SK-N-SH (cell line): ENCODE measurements at regions not wholly inside any gene's neighbourhood (a gene's known extent, or its start where the extent isn't known, plus 50 kb on each side); places are given as distances from the start of the nearest gene placed in this dataset.

ENCODE experiments used
- CTCF ChIA-PET: fragments of 300-600, 350-600 bp; formaldehyde crosslinking; extraction: SDS; loops from one replicate; lab custom pipeline; 2021; lab: Yijun Ruan, JAX
- POLR2A ChIA-PET: fragments of 350-600 bp; sonication (Branson Sonifier 250); formaldehyde crosslinking; extraction: SDS; loops from one replicate; lab custom pipeline; 2020; ENCODE audit warnings: antibody characterized with exemption, inconsistent platforms; lab: Yijun Ruan, JAX
- DNase-seq: peaks from one replicate; pipeline ENCODE4 v3.0.0; 2012
- H2AFZ ChIP-seq: fragments of 200-600 bp; sonication (generic); 2 replicates; pipeline ENCODE4 v1.8.1; 2016; ENCODE audit warnings: antibody characterized with exemption, mild to moderate bottlenecking, low read depth
- H3F3A ChIP-seq: fragments of 200-600 bp; sonication (generic); replicated peaks from 2 replicates; pipeline ENCODE3; 2016; ENCODE audit warnings: antibody characterized with exemption, mild to moderate bottlenecking; ENCODE audit not compliant: insufficient read depth
- H3K27ac ChIP-seq, 2 experiments: fragments of 200-500 bp in 1 of 2; fragments of 200-600 bp in 1 of 2; sonication (Bioruptor generic) in 1 of 2; sonication (generic), shearing (Covaris generic) in 1 of 2; 2 replicates each; pipeline versions ENCODE4 v1.5.1 to v1.6.1; 2014 to 2016; ENCODE audit warnings: low read depth in 2 of 2, inconsistent platforms in 1 of 2, low read length in 1 of 2, mild to moderate bottlenecking in 1 of 2, mixed read lengths in 1 of 2
- H3K27me3 ChIP-seq: fragments of 200-600 bp; sonication (generic), shearing (Covaris generic); 2 replicates; pipeline ENCODE4 v1.6.1; 2016; ENCODE audit warnings: mixed run types; ENCODE audit not compliant: insufficient read depth
- H3K36me3 ChIP-seq, 2 experiments: fragments of 200-500 bp in 1 of 2; fragments of 200-600 bp in 1 of 2; sonication (Bioruptor generic) in 1 of 2; sonication (generic) in 1 of 2; replicated peaks in 1 of 2; 2 replicates each; pipeline versions ENCODE3 to v1.5.1; 2014 to 2016; ENCODE audit warnings: low read length in 1 of 2, mild to moderate bottlenecking in 1 of 2; ENCODE audit not compliant: insufficient read depth in 2 of 2, control insufficient read depth in 1 of 2
- H3K4me1 ChIP-seq, 2 experiments: fragments of 200-500 bp in 1 of 2; fragments of 200-600 bp in 1 of 2; sonication (Bioruptor generic) in 1 of 2; sonication (generic), shearing (Covaris generic) in 1 of 2; 2 replicates each; pipeline versions ENCODE4 v1.5.1 to v1.6.1; 2014 to 2016; ENCODE audit warnings: low read depth in 1 of 2, low read length in 1 of 2, mixed run types in 1 of 2; ENCODE audit not compliant: insufficient read depth in 2 of 2, control insufficient read depth in 1 of 2
- H3K4me2 ChIP-seq: fragments of 200-600 bp; sonication (generic), shearing (Covaris generic); 2 replicates; pipeline ENCODE4 v1.6.1; 2017; ENCODE audit warnings: mixed run types
- H3K4me3 ChIP-seq, 2 experiments: fragments of 200-500 bp in 1 of 2; fragments of 200-600 bp in 1 of 2; sonication (Bioruptor generic) in 1 of 2; sonication (generic), shearing (Covaris generic) in 1 of 2; 2 replicates each; pipeline versions ENCODE4 v1.5.1 to v1.8.1; 2014 to 2016; ENCODE audit warnings: low read depth in 2 of 2, inconsistent platforms in 1 of 2, low read length in 1 of 2, mild to moderate bottlenecking in 1 of 2, mixed read lengths in 1 of 2, moderate library complexity in 1 of 2
- H3K79me2 ChIP-seq: fragments of 200-600 bp; sonication (generic); 2 replicates; pipeline ENCODE4 v1.8.1; 2017; ENCODE audit warnings: mild to moderate bottlenecking; ENCODE audit not compliant: insufficient read depth
- H3K9ac ChIP-seq: fragments of 200-600 bp; sonication (generic); 2 replicates; pipeline ENCODE4 v1.6.1; 2017; ENCODE audit warnings: mixed run types
- H3K9me2 ChIP-seq: fragments of 200-600 bp; sonication (generic); 2 replicates; pipeline ENCODE4 v1.6.1; 2017; ENCODE audit warnings: mixed run types
- H3K9me3 ChIP-seq: fragments of 200-600 bp; sonication (generic); 2 replicates; pipeline ENCODE4 v1.6.1; 2017; ENCODE audit warnings: mixed run types, mild to moderate bottlenecking, moderate library complexity
- H4K20me1 ChIP-seq: fragments of 200-600 bp; sonication (generic); 2 replicates; pipeline ENCODE4 v1.6.1; 2017; ENCODE audit warnings: mild to moderate bottlenecking, mixed run types; ENCODE audit not compliant: insufficient read depth
- ELF1 ChIP-seq: IDR thresholded peaks from 2 replicates; pipeline ENCODE4 v1.4.0; 2012
- FOXM1 ChIP-seq: IDR thresholded peaks from 2 replicates; pipeline ENCODE4 v1.4.0; 2012; ENCODE audit warnings: low read depth, mild to moderate bottlenecking
- GATA2 ChIP-seq: sonication (generic); formaldehyde crosslinking; IDR thresholded peaks from 2 replicates; pipeline ENCODE4 v1.5.0; 2020; ENCODE audit warnings: mild to moderate bottlenecking, missing genetic modification reagents
- RXRA ChIP-seq: IDR thresholded peaks from 2 replicates; pipeline ENCODE4 v1.4.0; 2012; ENCODE audit warnings: low read depth, mild to moderate bottlenecking, borderline replicate concordance
- SIN3A ChIP-seq: IDR thresholded peaks from 2 replicates; pipeline ENCODE4 v1.6.1; 2012; ENCODE audit warnings: low read depth, mild to moderate bottlenecking, low read length, moderate library complexity, borderline replicate concordance
- WGBS: methylation state at CpG from one replicate; pipeline ENCODE4 v1.1.6; 2017; ENCODE audit warnings: low lambda C conversion rate; 5-methylcytosine and 5-hydroxymethylcytosine counted together
- TF ChIP-seq, protein P1 (sequence below): IDR thresholded peaks from 2 replicates; pipeline ENCODE4 v1.6.1; 2012; ENCODE audit warnings: mild to moderate bottlenecking, low read depth, low read length, moderate library complexity
- TF ChIP-seq, protein P2 (sequence below): fragments of 200-600 bp; sonication (generic); IDR thresholded peaks from 2 replicates; pipeline ENCODE4 v1.6.1; 2017; ENCODE audit warnings: antibody characterized with exemption, mild to moderate bottlenecking, moderate library complexity
- TF ChIP-seq, protein P3 (sequence below): IDR thresholded peaks from 2 replicates; pipeline ENCODE4 v1.4.0; 2012; ENCODE audit warnings: low read depth, borderline replicate concordance

DNA sequence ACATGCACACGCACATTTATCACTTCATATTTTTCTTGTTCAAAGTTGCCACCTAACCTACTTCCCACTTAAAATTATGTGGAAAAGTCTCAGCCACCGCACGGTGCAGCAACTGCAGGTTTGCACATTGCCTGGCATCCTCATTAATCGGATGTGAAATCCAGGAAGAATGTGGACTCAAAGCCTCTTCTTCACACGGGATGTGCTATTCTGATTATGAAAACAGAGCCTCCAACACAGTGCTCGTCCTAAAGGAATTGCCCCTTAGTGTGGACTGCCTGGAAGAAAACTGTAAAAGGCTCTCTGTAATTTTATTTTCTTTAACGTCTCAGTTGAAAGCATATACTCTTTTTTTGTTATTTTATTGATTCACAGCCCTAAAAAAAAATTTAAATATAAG, 1303.5 kb downstream of the EFNB2 start:
- H3K9me3 ChIP-seq, result no peaks in the 10 kb centered on the region
- no peak overlapping the region for H3K27ac ChIP-seq
- no peak for DNase-seq
- H3K4me2 ChIP-seq, result no peak overlapping the region
- H3K4me3 ChIP-seq, result no peak overlapping the region
- H2AFZ ChIP-seq, result no peak overlapping the region
- no peaks in the 10 kb centered on the region for H3K36me3 ChIP-seq
- no peaks in the 10 kb centered on the region for H3K27me3 ChIP-seq
- 48% methylated on average over 7 of the region's 7 CpGs for WGBS
- H3K4me1 ChIP-seq, result no peaks in the 10 kb centered on the region
- H3K9ac ChIP-seq, result no peak overlapping the region
- H4K20me1 ChIP-seq, result no peaks in the 10 kb centered on the region
- H3F3A ChIP-seq, result no peaks in the 10 kb centered on the region
- POLR2A ChIA-PET, result no interaction called here
- H3K9me2 ChIP-seq, result no peaks in the 10 kb centered on the region
- no peak for TF ChIP-seq ELF1
- no peak for TF ChIP-seq FOXM1
- TF ChIP-seq, protein P1, sequence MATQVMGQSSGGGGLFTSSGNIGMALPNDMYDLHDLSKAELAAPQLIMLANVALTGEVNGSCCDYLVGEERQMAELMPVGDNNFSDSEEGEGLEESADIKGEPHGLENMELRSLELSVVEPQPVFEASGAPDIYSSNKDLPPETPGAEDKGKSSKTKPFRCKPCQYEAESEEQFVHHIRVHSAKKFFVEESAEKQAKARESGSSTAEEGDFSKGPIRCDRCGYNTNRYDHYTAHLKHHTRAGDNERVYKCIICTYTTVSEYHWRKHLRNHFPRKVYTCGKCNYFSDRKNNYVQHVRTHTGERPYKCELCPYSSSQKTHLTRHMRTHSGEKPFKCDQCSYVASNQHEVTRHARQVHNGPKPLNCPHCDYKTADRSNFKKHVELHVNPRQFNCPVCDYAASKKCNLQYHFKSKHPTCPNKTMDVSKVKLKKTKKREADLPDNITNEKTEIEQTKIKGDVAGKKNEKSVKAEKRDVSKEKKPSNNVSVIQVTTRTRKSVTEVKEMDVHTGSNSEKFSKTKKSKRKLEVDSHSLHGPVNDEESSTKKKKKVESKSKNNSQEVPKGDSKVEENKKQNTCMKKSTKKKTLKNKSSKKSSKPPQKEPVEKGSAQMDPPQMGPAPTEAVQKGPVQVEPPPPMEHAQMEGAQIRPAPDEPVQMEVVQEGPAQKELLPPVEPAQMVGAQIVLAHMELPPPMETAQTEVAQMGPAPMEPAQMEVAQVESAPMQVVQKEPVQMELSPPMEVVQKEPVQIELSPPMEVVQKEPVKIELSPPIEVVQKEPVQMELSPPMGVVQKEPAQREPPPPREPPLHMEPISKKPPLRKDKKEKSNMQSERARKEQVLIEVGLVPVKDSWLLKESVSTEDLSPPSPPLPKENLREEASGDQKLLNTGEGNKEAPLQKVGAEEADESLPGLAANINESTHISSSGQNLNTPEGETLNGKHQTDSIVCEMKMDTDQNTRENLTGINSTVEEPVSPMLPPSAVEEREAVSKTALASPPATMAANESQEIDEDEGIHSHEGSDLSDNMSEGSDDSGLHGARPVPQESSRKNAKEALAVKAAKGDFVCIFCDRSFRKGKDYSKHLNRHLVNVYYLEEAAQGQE, result no peak
- TF ChIP-seq GATA2 (CRISPR knock-in tag), result no peak
- TF ChIP-seq, protein P2, sequence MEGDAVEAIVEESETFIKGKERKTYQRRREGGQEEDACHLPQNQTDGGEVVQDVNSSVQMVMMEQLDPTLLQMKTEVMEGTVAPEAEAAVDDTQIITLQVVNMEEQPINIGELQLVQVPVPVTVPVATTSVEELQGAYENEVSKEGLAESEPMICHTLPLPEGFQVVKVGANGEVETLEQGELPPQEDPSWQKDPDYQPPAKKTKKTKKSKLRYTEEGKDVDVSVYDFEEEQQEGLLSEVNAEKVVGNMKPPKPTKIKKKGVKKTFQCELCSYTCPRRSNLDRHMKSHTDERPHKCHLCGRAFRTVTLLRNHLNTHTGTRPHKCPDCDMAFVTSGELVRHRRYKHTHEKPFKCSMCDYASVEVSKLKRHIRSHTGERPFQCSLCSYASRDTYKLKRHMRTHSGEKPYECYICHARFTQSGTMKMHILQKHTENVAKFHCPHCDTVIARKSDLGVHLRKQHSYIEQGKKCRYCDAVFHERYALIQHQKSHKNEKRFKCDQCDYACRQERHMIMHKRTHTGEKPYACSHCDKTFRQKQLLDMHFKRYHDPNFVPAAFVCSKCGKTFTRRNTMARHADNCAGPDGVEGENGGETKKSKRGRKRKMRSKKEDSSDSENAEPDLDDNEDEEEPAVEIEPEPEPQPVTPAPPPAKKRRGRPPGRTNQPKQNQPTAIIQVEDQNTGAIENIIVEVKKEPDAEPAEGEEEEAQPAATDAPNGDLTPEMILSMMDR, result no peak
- no peak for TF ChIP-seq RXRA
- TF ChIP-seq, protein P3, sequence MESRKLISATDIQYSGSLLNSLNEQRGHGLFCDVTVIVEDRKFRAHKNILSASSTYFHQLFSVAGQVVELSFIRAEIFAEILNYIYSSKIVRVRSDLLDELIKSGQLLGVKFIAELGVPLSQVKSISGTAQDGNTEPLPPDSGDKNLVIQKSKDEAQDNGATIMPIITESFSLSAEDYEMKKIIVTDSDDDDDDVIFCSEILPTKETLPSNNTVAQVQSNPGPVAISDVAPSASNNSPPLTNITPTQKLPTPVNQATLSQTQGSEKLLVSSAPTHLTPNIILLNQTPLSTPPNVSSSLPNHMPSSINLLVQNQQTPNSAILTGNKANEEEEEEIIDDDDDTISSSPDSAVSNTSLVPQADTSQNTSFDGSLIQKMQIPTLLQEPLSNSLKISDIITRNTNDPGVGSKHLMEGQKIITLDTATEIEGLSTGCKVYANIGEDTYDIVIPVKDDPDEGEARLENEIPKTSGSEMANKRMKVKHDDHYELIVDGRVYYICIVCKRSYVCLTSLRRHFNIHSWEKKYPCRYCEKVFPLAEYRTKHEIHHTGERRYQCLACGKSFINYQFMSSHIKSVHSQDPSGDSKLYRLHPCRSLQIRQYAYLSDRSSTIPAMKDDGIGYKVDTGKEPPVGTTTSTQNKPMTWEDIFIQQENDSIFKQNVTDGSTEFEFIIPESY, result no peak
- H3K79me2 ChIP-seq, result no peaks in the 10 kb centered on the region
- CTCF ChIA-PET, result no interaction called here

DNA sequence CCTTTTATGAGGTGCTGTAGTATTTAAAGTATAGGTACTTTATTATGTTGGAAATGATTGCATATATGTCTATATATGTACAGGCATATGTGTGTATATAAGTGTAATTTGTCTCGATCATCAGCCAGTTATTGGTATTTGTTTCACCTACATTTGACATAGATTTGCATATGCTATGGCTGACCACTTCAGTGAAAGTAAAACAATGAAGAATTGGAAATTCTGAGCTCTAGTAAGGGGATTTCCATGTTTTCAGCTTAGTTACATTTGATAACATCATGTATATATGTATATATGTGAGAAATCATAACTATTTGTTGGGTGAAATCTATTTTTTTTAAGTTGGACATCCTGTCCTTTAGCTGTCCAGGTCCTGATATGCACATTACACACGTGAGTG, 1303.9 kb downstream of the EFNB2 start:
- 44% methylated on average over 2 of the region's 2 CpGs for WGBS
- H3K4me2 ChIP-seq, result no peak overlapping the region
- DNase-seq, result no peak
- H3K9me2 ChIP-seq, result no peaks in the 10 kb centered on the region
- H3K27me3 ChIP-seq, result no peaks in the 10 kb centered on the region
- H3K9me3 ChIP-seq, result no peaks in the 10 kb centered on the region
- H4K20me1 ChIP-seq, result no peaks in the 10 kb centered on the region
- no peak overlapping the region for H3K27ac ChIP-seq
- H3F3A ChIP-seq, result no peaks in the 10 kb centered on the region
- TF ChIP-seq GATA2 (CRISPR knock-in tag), result no peak
- TF ChIP-seq SIN3A, result no peak
- H3K4me1 ChIP-seq, result no peaks in the 10 kb centered on the region
- no peak overlapping the region for H3K4me3 ChIP-seq
- ChIA-PET CTCF (no interaction called here), POLR2A (no interaction called here)
- H3K9ac ChIP-seq, result no peak overlapping the region
- no peak overlapping the region for H2AFZ ChIP-seq
- H3K79me2 ChIP-seq, result no peaks in the 10 kb centered on the region
- H3K36me3 ChIP-seq, result no peaks in the 10 kb centered on the region
